ENCODE measurements at regions not wholly inside any gene's neighbourhood (a gene's known extent, or its start where the extent isn't known, plus 50 kb on each side); places are given as distances from the start of the nearest gene placed in this dataset.
"Not testable (repeated sequence)": the region's sequence is repeated elsewhere in the genome, so short reads cannot be mapped to it uniquely, and the experiment has no call there.

GRCh38 chr1:166673722-166674121 lies 165.6 kb upstream of the POGK start:
- DNase-seq = peak; percentile 5 to 24 (median 19)
- CTCF ChIA-PET = interaction anchor here (1.5 kb wide), 1 partner anchor 12 kb away, joined by 3 read pairs; no protein-coding TSS in a partner anchor
- peaks cover 0 to 2% (median 0%) of the 10 kb centered on the region in 5 experiments for H3K27me3 ChIP-seq (replicated peaks in 2 of 5; ENCODE audit: control insufficient read depth in 4 of 5, insufficient read depth in 5 of 5, low read length in 4 of 5)
- H3K9me3 ChIP-seq (ENCODE audit: control extremely low read depth in 1 of 5, control insufficient read depth in 4 of 5, insufficient read depth in 2 of 5, low read depth in 1 of 5, low read length in 4 of 5) = no peaks in the 10 kb centered on the region
- H3K4me1 ChIP-seq (ENCODE audit: control extremely low read depth in 1 of 4, control insufficient read depth in 4 of 4, insufficient read depth in 4 of 4, low read length in 3 of 4) = peaks cover 0 to 4% (median under 1%) of the 10 kb centered on the region in 4 experiments
- POLR2A ChIA-PET = no interaction called here
- no peak overlapping the region for H3K27ac ChIP-seq (ENCODE audit: insufficient read depth in 1 of 2, low read depth in 1 of 2, low read length in 2 of 2, poor library complexity in 1 of 2, severe bottlenecking in 2 of 2)
- no peaks in the 10 kb centered on the region for H3K36me3 ChIP-seq (ENCODE audit: control insufficient read depth in 4 of 4, insufficient read depth in 4 of 4, low read length in 3 of 4)
- WGBS (ENCODE audit: insufficient coverage) = 92% methylated on average over 2 of the region's 2 CpGs
- H3K4me3 ChIP-seq (ENCODE audit: control insufficient read depth in 1 of 7, extremely low read depth in 1 of 7, insufficient read depth in 4 of 7, low read depth in 2 of 7, low read length in 6 of 7) = no peak overlapping the region

- CTCF ChIA-PET = no interaction called here
These were observed 164.1 kb upstream of the POGK start for GRCh38 chr1:166675213-166675612.

GRCh38 chr1:166676981-166677380 lies 162.3 kb upstream of the POGK start:
- ChIA-PET CTCF (no interaction called here), POLR2A (no interaction called here)
- no peak for DNase-seq

More at GRCh38 chr1:166675213-166675612, 164.1 kb upstream of the POGK start:
- Histone ChIP-seq H3K4me3 (ENCODE audit: control insufficient read depth in 1 of 7, extremely low read depth in 1 of 7, insufficient read depth in 4 of 7, low read depth in 2 of 7, low read length in 6 of 7) (no peak overlapping the region), H3K9me3 (ENCODE audit: control extremely low read depth in 1 of 5, control insufficient read depth in 4 of 5, insufficient read depth in 2 of 5, low read depth in 1 of 5, low read length in 4 of 5) (no peaks in the 10 kb centered on the region), H3K36me3 (ENCODE audit: control insufficient read depth in 4 of 4, insufficient read depth in 4 of 4, low read length in 3 of 4) (no peaks in the 10 kb centered on the region), H3K4me1 (ENCODE audit: control extremely low read depth in 1 of 4, control insufficient read depth in 4 of 4, insufficient read depth in 4 of 4, low read length in 3 of 4) (peaks cover 0 to 4% (median under 1%) of the 10 kb centered on the region in 4 experiments), H3K27me3 (replicated peaks in 2 of 5; ENCODE audit: control insufficient read depth in 4 of 5, insufficient read depth in 5 of 5, low read length in 4 of 5) (peaks cover 0 to 2% (median 0%) of the 10 kb centered on the region in 5 experiments), H3K27ac (ENCODE audit: insufficient read depth in 1 of 2, low read depth in 1 of 2, low read length in 2 of 2, poor library complexity in 1 of 2, severe bottlenecking in 2 of 2) (no peak overlapping the region)
- WGBS (ENCODE audit: insufficient coverage) = 82% methylated on average over 5 of the region's 5 CpGs
- POLR2A ChIA-PET = no interaction called here
- peak in 2 of 3 donors; percentile 2 to 8 for DNase-seq

GRCh38 chr1:166679369-166679768 lies 159.9 kb upstream of the POGK start:
- ChIA-PET CTCF (no interaction called here), POLR2A (no interaction called here)
- no peak overlapping the region for H3K27ac ChIP-seq (ENCODE audit: insufficient read depth in 1 of 2, low read depth in 1 of 2, low read length in 2 of 2, poor library complexity in 1 of 2, severe bottlenecking in 2 of 2)
- no peaks in the 10 kb centered on the region for H3K9me3 ChIP-seq (ENCODE audit: control extremely low read depth in 1 of 5, control insufficient read depth in 4 of 5, insufficient read depth in 2 of 5, low read depth in 1 of 5, low read length in 4 of 5)
- DNase-seq = no peak
- no peaks in the 10 kb centered on the region for H3K36me3 ChIP-seq (ENCODE audit: control insufficient read depth in 4 of 4, insufficient read depth in 4 of 4, low read length in 3 of 4)
- peaks cover 0 to 2% (median 0%) of the 10 kb centered on the region in 5 experiments for H3K27me3 ChIP-seq (replicated peaks in 2 of 5; ENCODE audit: control insufficient read depth in 4 of 5, insufficient read depth in 5 of 5, low read length in 4 of 5)
- H3K4me1 ChIP-seq (ENCODE audit: control extremely low read depth in 1 of 4, control insufficient read depth in 4 of 4, insufficient read depth in 4 of 4, low read length in 3 of 4) = no peaks in the 10 kb centered on the region
- no peak overlapping the region for H3K4me3 ChIP-seq (ENCODE audit: control insufficient read depth in 1 of 7, extremely low read depth in 1 of 7, insufficient read depth in 4 of 7, low read depth in 2 of 7, low read length in 6 of 7)
- WGBS (ENCODE audit: insufficient coverage) = no CpG with 5 or more reads among the region's 1 CpG

More at GRCh38 chr1:166676981-166677380, 162.3 kb upstream of the POGK start:
- Histone ChIP-seq H3K27me3 (replicated peaks in 2 of 5; ENCODE audit: control insufficient read depth in 4 of 5, insufficient read depth in 5 of 5, low read length in 4 of 5) (peaks cover 0 to 2% (median 0%) of the 10 kb centered on the region in 5 experiments), H3K36me3 (ENCODE audit: control insufficient read depth in 4 of 4, insufficient read depth in 4 of 4, low read length in 3 of 4) (no peaks in the 10 kb centered on the region), H3K4me3 (ENCODE audit: control insufficient read depth in 1 of 7, extremely low read depth in 1 of 7, insufficient read depth in 4 of 7, low read depth in 2 of 7, low read length in 6 of 7) (no peak overlapping the region), H3K4me1 (ENCODE audit: control extremely low read depth in 1 of 4, control insufficient read depth in 4 of 4, insufficient read depth in 4 of 4, low read length in 3 of 4) (peaks cover 0 to 4% (median under 1%) of the 10 kb centered on the region in 4 experiments), H3K9me3 (ENCODE audit: control extremely low read depth in 1 of 5, control insufficient read depth in 4 of 5, insufficient read depth in 2 of 5, low read depth in 1 of 5, low read length in 4 of 5) (no peaks in the 10 kb centered on the region), H3K27ac (ENCODE audit: insufficient read depth in 1 of 2, low read depth in 1 of 2, low read length in 2 of 2, poor library complexity in 1 of 2, severe bottlenecking in 2 of 2) (no peak overlapping the region)

- H3K4me3 ChIP-seq (ENCODE audit: control insufficient read depth in 1 of 7, extremely low read depth in 1 of 7, insufficient read depth in 4 of 7, low read depth in 2 of 7, low read length in 6 of 7) = no peak overlapping the region
- no peaks in the 10 kb centered on the region for H3K27me3 ChIP-seq (replicated peaks in 2 of 5; ENCODE audit: control insufficient read depth in 4 of 5, insufficient read depth in 5 of 5, low read length in 4 of 5)
- no peaks in the 10 kb centered on the region for H3K36me3 ChIP-seq (ENCODE audit: control insufficient read depth in 4 of 4, insufficient read depth in 4 of 4, low read length in 3 of 4)
- CTCF ChIA-PET = no interaction called here
- WGBS (ENCODE audit: insufficient coverage) = no CpG with 5 or more reads among the region's 1 CpG
- no peak for DNase-seq
- H3K4me1 ChIP-seq (ENCODE audit: control extremely low read depth in 1 of 4, control insufficient read depth in 4 of 4, insufficient read depth in 4 of 4, low read length in 3 of 4) = no peaks in the 10 kb centered on the region
- POLR2A ChIA-PET = no interaction called here
- H3K9me3 ChIP-seq (ENCODE audit: control extremely low read depth in 1 of 5, control insufficient read depth in 4 of 5, insufficient read depth in 2 of 5, low read depth in 1 of 5, low read length in 4 of 5) = peaks cover 0 to 6% (median 0%) of the 10 kb centered on the region in 5 experiments
- H3K27ac ChIP-seq (ENCODE audit: insufficient read depth in 1 of 2, low read depth in 1 of 2, low read length in 2 of 2, poor library complexity in 1 of 2, severe bottlenecking in 2 of 2) = no peak overlapping the region
These were observed 156.7 kb upstream of the POGK start for GRCh38 chr1:166682588-166682987.

GRCh38 chr1:166684669-166685068 lies 154.6 kb upstream of the POGK start:
- H3K4me1 ChIP-seq (ENCODE audit: control extremely low read depth in 1 of 4, control insufficient read depth in 4 of 4, insufficient read depth in 4 of 4, low read length in 3 of 4); H3K27ac ChIP-seq (ENCODE audit: insufficient read depth in 1 of 2, low read depth in 1 of 2, low read length in 2 of 2, poor library complexity in 1 of 2, severe bottlenecking in 2 of 2); H3K9me3 ChIP-seq (ENCODE audit: control extremely low read depth in 1 of 5, control insufficient read depth in 4 of 5, insufficient read depth in 2 of 5, low read depth in 1 of 5, low read length in 4 of 5); H3K27me3 ChIP-seq (replicated peaks in 2 of 5; ENCODE audit: control insufficient read depth in 4 of 5, insufficient read depth in 5 of 5, low read length in 4 of 5); POLR2A ChIA-PET; DNase-seq; H3K4me3 ChIP-seq (ENCODE audit: control insufficient read depth in 1 of 7, extremely low read depth in 1 of 7, insufficient read depth in 4 of 7, low read depth in 2 of 7, low read length in 6 of 7); H3K36me3 ChIP-seq (ENCODE audit: control insufficient read depth in 4 of 4, insufficient read depth in 4 of 4, low read length in 3 of 4): not testable (repeated sequence)
- CTCF ChIA-PET = interaction anchor here (0.6 kb wide), 1 partner anchor 209 kb away, joined by 3 read pairs; no protein-coding TSS in a partner anchor

GRCh38 chr1:166685200-166685599 lies 154.1 kb upstream of the POGK start:
- H3K4me1 ChIP-seq (ENCODE audit: control extremely low read depth in 1 of 4, control insufficient read depth in 4 of 4, insufficient read depth in 4 of 4, low read length in 3 of 4) = no peaks in the 10 kb centered on the region
- CTCF ChIA-PET = no interaction called here
- H3K9me3 ChIP-seq (ENCODE audit: control extremely low read depth in 1 of 5, control insufficient read depth in 4 of 5, insufficient read depth in 2 of 5, low read depth in 1 of 5, low read length in 4 of 5) = peaks cover 0 to 6% (median 0%) of the 10 kb centered on the region in 5 experiments
- no peaks in the 10 kb centered on the region for H3K27me3 ChIP-seq (replicated peaks in 2 of 5; ENCODE audit: control insufficient read depth in 4 of 5, insufficient read depth in 5 of 5, low read length in 4 of 5)
- no peak overlapping the region for H3K27ac ChIP-seq (ENCODE audit: insufficient read depth in 1 of 2, low read depth in 1 of 2, low read length in 2 of 2, poor library complexity in 1 of 2, severe bottlenecking in 2 of 2)
- no peak overlapping the region for H3K4me3 ChIP-seq (ENCODE audit: control insufficient read depth in 1 of 7, extremely low read depth in 1 of 7, insufficient read depth in 4 of 7, low read depth in 2 of 7, low read length in 6 of 7)
- POLR2A ChIA-PET = no interaction called here
- no peaks in the 10 kb centered on the region for H3K36me3 ChIP-seq (ENCODE audit: control insufficient read depth in 4 of 4, insufficient read depth in 4 of 4, low read length in 3 of 4)
- WGBS (ENCODE audit: insufficient coverage) = no CpG with 5 or more reads among the region's 1 CpG
- DNase-seq = no peak
